CD14-positive monocyte (primary cell): ENCODE measurements at regions not wholly inside any gene's neighbourhood (a gene's known extent, or its start where the extent isn't known, plus 50 kb on each side); places are given as distances from the start of the nearest gene placed in this dataset.

Experiments used
- DNase-seq, 3 donors: peaks; one replicate each; pipeline ENCODE4 v3.0.0-alpha.2; 2011 to 2022
- H2AFZ ChIP-seq: 2 replicates; pipeline ENCODE4 v1.6.0; 2012; ENCODE audit warnings: mild to moderate bottlenecking, low read depth, low read length, inconsistent platforms; ENCODE audit not compliant: insufficient read depth, poor library complexity, severe bottlenecking
- H3K27ac ChIP-seq, 2 donors: 1 replicate in 1 of 2; 2 replicates in 1 of 2; pipeline ENCODE4 v1.5.1; 2012 to 2013; ENCODE audit warnings: low read length in 2 of 2, control low read depth in 1 of 2, inconsistent platforms in 1 of 2, low read depth in 1 of 2, mild to moderate bottlenecking in 1 of 2
- H3K27me3 ChIP-seq, 2 donors: one replicate each; pipeline versions ENCODE4 v1.6.0 to v1.6.1; 2011 to 2013; ENCODE audit warnings: low read length in 2 of 2; ENCODE audit not compliant: control insufficient read depth in 2 of 2, insufficient read depth in 2 of 2
- H3K36me3 ChIP-seq, 2 donors: replicated peaks in 1 of 2; 1 replicate in 1 of 2; 2 replicates in 1 of 2; pipeline versions ENCODE4 v1.5.1 to v1.6.1; 2012 to 2013; ENCODE audit warnings: low read length in 2 of 2, control low read depth in 1 of 2, inconsistent platforms in 1 of 2, mild to moderate bottlenecking in 1 of 2; ENCODE audit not compliant: insufficient read depth in 2 of 2, control insufficient read depth in 1 of 2
- H3K4me1 ChIP-seq, 2 donors: 1 replicate in 1 of 2; 2 replicates in 1 of 2; pipeline versions ENCODE4 v1.5.1 to v1.6.1; 2012 to 2013; ENCODE audit warnings: low read length in 2 of 2, control low read depth in 1 of 2, inconsistent platforms in 1 of 2, mild to moderate bottlenecking in 1 of 2, moderate library complexity in 1 of 2; ENCODE audit not compliant: insufficient read depth in 2 of 2, control insufficient read depth in 1 of 2
- H3K4me2 ChIP-seq: replicated peaks from 2 replicates; pipeline ENCODE3; 2012; ENCODE audit warnings: low read length, moderate library complexity, mild to moderate bottlenecking; ENCODE audit not compliant: poor library complexity, severe bottlenecking; ENCODE audit errors: extremely low read depth
- H3K4me3 ChIP-seq, 3 experiments: fragments of 200-600 bp in 1 of 3; sonication (generic) in 1 of 3; replicated peaks in 1 of 3; 1 replicate in 2 of 3; 2 replicates in 1 of 3; pipeline ENCODE4 v1.5.1; 2011 to 2013; ENCODE audit warnings: low read length in 3 of 3, mild to moderate bottlenecking in 3 of 3, control low read depth in 2 of 3, low read depth in 2 of 3, inconsistent platforms in 1 of 3, moderate library complexity in 1 of 3
- H3K79me2 ChIP-seq: 2 replicates; pipeline ENCODE4 v1.6.0; 2012; ENCODE audit warnings: mild to moderate bottlenecking, control low read depth, inconsistent platforms, low read length, moderate library complexity; ENCODE audit not compliant: insufficient read depth
- H3K9ac ChIP-seq: 2 replicates; pipeline ENCODE4 v1.6.0; 2017; ENCODE audit warnings: low read length, mild to moderate bottlenecking; ENCODE audit not compliant: insufficient read depth, poor library complexity, severe bottlenecking
- H3K9me3 ChIP-seq, 2 donors: replicated peaks in 1 of 2; 1 replicate in 1 of 2; 2 replicates in 1 of 2; pipeline versions ENCODE4 v1.5.1 to v1.6.1; 2012 to 2013; ENCODE audit warnings: low read length in 2 of 2, control low read depth in 1 of 2; ENCODE audit not compliant: control insufficient read depth in 1 of 2, insufficient read depth in 1 of 2
- H4K20me1 ChIP-seq: 2 replicates; pipeline ENCODE4 v1.6.0; 2012; ENCODE audit warnings: mild to moderate bottlenecking, low read length, control low read depth, moderate library complexity; ENCODE audit not compliant: insufficient read depth
- H3K27ac Mint-ChIP-seq, 7 donors: one replicate each; pipeline ENCODE4 v1.8.0; 2020; ENCODE audit warnings: mild to moderate bottlenecking in 7 of 7, mixed read lengths in 7 of 7, moderate library complexity in 6 of 7, inconsistent platforms in 2 of 7
- H3K27me3 Mint-ChIP-seq, 3 donors: one replicate each; pipeline ENCODE4 v1.8.0; 2021 to 2022; ENCODE audit warnings: low read depth in 3 of 3, mild to moderate bottlenecking in 3 of 3, mixed read lengths in 3 of 3, moderate library complexity in 3 of 3, inconsistent platforms in 1 of 3
- H3K36me3 Mint-ChIP-seq, 2 donors: one replicate each; pipeline ENCODE4 v1.8.0; 2020; ENCODE audit warnings: mixed read lengths in 2 of 2, inconsistent platforms in 1 of 2, mild to moderate bottlenecking in 1 of 2
- H3K4me1 Mint-ChIP-seq: one replicate; pipeline ENCODE4 v1.8.0; 2020; ENCODE audit warnings: mild to moderate bottlenecking, mixed read lengths
- H3K4me3 Mint-ChIP-seq, 2 donors: one replicate each; pipeline ENCODE4 v1.8.0; 2020; ENCODE audit warnings: mild to moderate bottlenecking in 2 of 2, mixed read lengths in 2 of 2, moderate library complexity in 1 of 2
- H3K9me3 Mint-ChIP-seq, 7 donors: one replicate each; pipeline ENCODE4 v1.8.0; 2020 to 2022; ENCODE audit warnings: mixed read lengths in 7 of 7, mild to moderate bottlenecking in 6 of 7, moderate library complexity in 6 of 7, inconsistent platforms in 2 of 7
- CTCF ChIP-seq: fragments of 200-600 bp; IDR thresholded peaks from one replicate; pipeline ENCODE4 v1.8.0; 2022; ENCODE audit warnings: antibody characterized with exemption, mild to moderate bottlenecking
- WGBS: methylation state at CpG from one replicate; pipeline ENCODE4 v1.1.5; 2013; ENCODE audit warnings: missing lambda C conversion rate; ENCODE audit not compliant: insufficient coverage; 5-methylcytosine and 5-hydroxymethylcytosine counted together
- intact Hi-C, 2 donors: fragments of 100-400 bp; cut with micrococcal nuclease; formaldehyde crosslinking; loops; one replicate each; pipeline versions ENCODE4 v1.15.0 to v1.15.1; 2023

GRCh38 chr6:141313986-141314385 is 818.7 kb upstream of the GJE1 start:
- no peak for TF ChIP-seq CTCF
- Histone ChIP-seq H2AFZ (no peak overlapping the region), H3K27me3 (no peaks in the 10 kb centered on the region), H3K4me2 (no peak overlapping the region), H3K9ac (no peak overlapping the region), H3K36me3 (no peaks in the 10 kb centered on the region), H3K79me2 (no peaks in the 10 kb centered on the region), H3K9me3 (no peaks in the 10 kb centered on the region), H3K27ac (no peak overlapping the region), H4K20me1 (no peaks in the 10 kb centered on the region), H3K4me3 (no peak overlapping the region), H3K4me1 (no peaks in the 10 kb centered on the region)
- H3K4me3 Mint-ChIP-seq, result no peak overlapping the region
- no peaks in the 10 kb centered on the region for H3K36me3 Mint-ChIP-seq
- intact Hi-C loops, result no loop called here
- no peak for DNase-seq
- H3K4me1 Mint-ChIP-seq, result no peaks in the 10 kb centered on the region
- H3K27me3 Mint-ChIP-seq, result no peaks in the 10 kb centered on the region
- H3K27ac Mint-ChIP-seq, result no peak overlapping the region
- H3K9me3 Mint-ChIP-seq, result peaks cover 0 to 4% (median 0%) of the 10 kb centered on the region in 7 donors
- WGBS, result no CpG with 5 or more reads among the region's 1 CpG

GRCh38 chr6:141309295-141309694 is 823.4 kb upstream of the GJE1 start:
- H4K20me1 ChIP-seq, result no peaks in the 10 kb centered on the region
- H3K79me2 ChIP-seq, result no peaks in the 10 kb centered on the region
- H3K27me3 ChIP-seq, result no peaks in the 10 kb centered on the region
- H3K4me2 ChIP-seq, result no peak overlapping the region
- Mint-ChIP-seq H3K9me3 (peaks cover 0 to 3% (median 0%) of the 10 kb centered on the region in 7 donors), H3K27ac (no peak overlapping the region), H3K36me3 (no peaks in the 10 kb centered on the region), H3K27me3 (no peaks in the 10 kb centered on the region), H3K4me1 (no peaks in the 10 kb centered on the region), H3K4me3 (no peak overlapping the region)
- no peaks in the 10 kb centered on the region for H3K9me3 ChIP-seq
- intact Hi-C loops, result no loop called here
- TF ChIP-seq CTCF, result no peak
- no peak overlapping the region for H2AFZ ChIP-seq
- H3K4me3 ChIP-seq, result no peak overlapping the region
- no peak overlapping the region for H3K9ac ChIP-seq
- no peaks in the 10 kb centered on the region for H3K36me3 ChIP-seq
- H3K27ac ChIP-seq, result no peak overlapping the region
- H3K4me1 ChIP-seq, result no peaks in the 10 kb centered on the region
- DNase-seq, result no peak
